ENCODE measurements at regions not wholly inside any gene's neighbourhood (a gene's known extent, or its start where the extent isn't known, plus 50 kb on each side); places are given as distances from the start of the nearest gene placed in this dataset.

- no CpG with 5 or more reads among the region's 1 CpG for WGBS (ENCODE audit: insufficient coverage, insufficient read length)
- Histone ChIP-seq H3K4me1 (ENCODE audit: control insufficient read depth, insufficient read depth, low read length) (no peaks in the 10 kb centered on the region), H3K27me3 (ENCODE audit: control insufficient read depth, insufficient read depth, low read length) (no peaks in the 10 kb centered on the region), H3K27ac (ENCODE audit: low read length) (no peak overlapping the region), H3K4me3 (ENCODE audit: low read length) (no peak overlapping the region), H3K36me3 (ENCODE audit: control insufficient read depth, insufficient read depth, low read length) (no peaks in the 10 kb centered on the region), H3K9me3 (ENCODE audit: control insufficient read depth, insufficient read depth, low read length) (no peaks in the 10 kb centered on the region)
- no peak for DNase-seq (ENCODE audit: low read depth, low spot score)
These were observed 50.5 kb upstream of the GUCY1A1 start for GRCh38 chr4:155616117-155616516.

GRCh38 chr4:155615081-155615887 is 51.4 kb upstream of the GUCY1A1 start:
- H3K27ac ChIP-seq (ENCODE audit: low read length), result no peak overlapping the region
- WGBS (ENCODE audit: insufficient coverage, insufficient read length), result 100% methylated on average over 2 of the region's 4 CpGs
- no peak overlapping the region for H3K4me3 ChIP-seq (ENCODE audit: low read length)
- H3K4me1 ChIP-seq (ENCODE audit: control insufficient read depth, insufficient read depth, low read length), result no peaks in the 10 kb centered on the region
- DNase-seq (ENCODE audit: low read depth, low spot score), result no peak
- H3K36me3 ChIP-seq (ENCODE audit: control insufficient read depth, insufficient read depth, low read length), result no peaks in the 10 kb centered on the region
- no peaks in the 10 kb centered on the region for H3K27me3 ChIP-seq (ENCODE audit: control insufficient read depth, insufficient read depth, low read length)
- no peaks in the 10 kb centered on the region for H3K9me3 ChIP-seq (ENCODE audit: control insufficient read depth, insufficient read depth, low read length)

DNA sequence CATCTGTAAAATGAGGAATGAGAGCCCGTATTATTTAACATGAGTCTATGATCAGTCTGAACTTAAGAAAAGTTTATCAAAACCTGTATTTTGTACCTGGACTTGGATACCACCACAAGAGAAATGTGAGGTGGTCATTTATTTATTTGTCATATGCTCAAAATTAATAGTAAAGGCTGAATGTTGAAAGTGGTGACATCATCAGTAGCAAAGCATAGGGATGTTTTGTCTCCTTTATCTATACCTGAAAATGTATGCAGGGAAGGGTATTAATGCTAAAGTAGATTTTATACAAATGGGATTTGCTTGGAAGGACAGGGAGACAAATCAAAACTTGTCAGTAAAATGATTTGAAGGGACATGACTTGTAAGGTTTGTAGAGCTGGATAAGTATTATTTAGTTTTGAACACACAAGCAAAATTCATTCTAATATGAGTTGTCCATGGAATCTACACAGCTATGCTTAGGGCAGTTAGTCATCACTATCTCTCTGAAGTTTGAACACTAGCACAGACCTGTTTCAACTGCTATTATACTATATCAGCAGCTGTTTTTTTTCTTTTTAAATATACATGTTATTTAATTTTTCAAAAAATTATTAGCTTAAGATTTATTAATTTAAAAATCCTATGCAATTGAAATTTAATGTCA is 52.4 kb upstream of the GUCY1A1 start:
- Histone ChIP-seq H3K4me3 (ENCODE audit: low read length) (no peak overlapping the region), H3K4me1 (ENCODE audit: control insufficient read depth, insufficient read depth, low read length) (no peaks in the 10 kb centered on the region), H3K9me3 (ENCODE audit: control insufficient read depth, insufficient read depth, low read length) (no peaks in the 10 kb centered on the region), H3K27ac (ENCODE audit: low read length) (no peak overlapping the region), H3K27me3 (ENCODE audit: control insufficient read depth, insufficient read depth, low read length) (no peaks in the 10 kb centered on the region), H3K36me3 (ENCODE audit: control insufficient read depth, insufficient read depth, low read length) (no peaks in the 10 kb centered on the region)
- no peak for DNase-seq (ENCODE audit: low read depth, low spot score)
- WGBS (ENCODE audit: insufficient coverage, insufficient read length), result no CpG with 5 or more reads among the region's 1 CpG

DNA sequence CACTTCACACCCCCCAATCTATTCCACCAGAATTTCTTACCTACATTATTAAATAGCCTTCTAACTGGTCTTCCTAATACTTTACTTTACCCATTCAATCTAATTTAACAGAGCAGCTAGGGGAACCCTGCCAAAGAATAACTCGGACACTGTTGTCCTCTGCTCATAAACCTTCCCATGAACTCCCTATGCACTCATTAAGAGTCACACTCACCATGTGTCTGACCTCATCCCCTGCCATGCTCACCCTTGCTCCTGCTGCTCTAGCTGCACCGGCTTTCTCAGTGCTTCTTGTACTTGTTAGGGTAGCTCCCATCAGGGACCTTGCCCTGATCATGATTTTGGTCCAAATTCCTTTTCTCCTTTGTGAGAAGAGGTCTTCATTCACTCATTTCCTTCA is 54.6 kb upstream of the GUCY1A1 start:
- Histone ChIP-seq H3K9me3 (ENCODE audit: control insufficient read depth, insufficient read depth, low read length) (no peaks in the 10 kb centered on the region), H3K4me3 (ENCODE audit: low read length) (no peak overlapping the region), H3K27ac (ENCODE audit: low read length) (no peak overlapping the region), H3K4me1 (ENCODE audit: control insufficient read depth, insufficient read depth, low read length) (no peaks in the 10 kb centered on the region), H3K36me3 (ENCODE audit: control insufficient read depth, insufficient read depth, low read length) (no peaks in the 10 kb centered on the region), H3K27me3 (ENCODE audit: control insufficient read depth, insufficient read depth, low read length) (no peaks in the 10 kb centered on the region)
- WGBS (ENCODE audit: insufficient coverage, insufficient read length), result no CpG with 5 or more reads among the region's 2 CpGs
- no peak for DNase-seq (ENCODE audit: low read depth, low spot score)

- H3K4me3 ChIP-seq (ENCODE audit: low read length), result no peak overlapping the region
- no peaks in the 10 kb centered on the region for H3K9me3 ChIP-seq (ENCODE audit: control insufficient read depth, insufficient read depth, low read length)
- no peaks in the 10 kb centered on the region for H3K36me3 ChIP-seq (ENCODE audit: control insufficient read depth, insufficient read depth, low read length)
- no peak for DNase-seq (ENCODE audit: low read depth, low spot score)
- no peaks in the 10 kb centered on the region for H3K27me3 ChIP-seq (ENCODE audit: control insufficient read depth, insufficient read depth, low read length)
- H3K27ac ChIP-seq (ENCODE audit: low read length), result no peak overlapping the region
- no peaks in the 10 kb centered on the region for H3K4me1 ChIP-seq (ENCODE audit: control insufficient read depth, insufficient read depth, low read length)
- no CpG with 5 or more reads among the region's 4 CpGs for WGBS (ENCODE audit: insufficient coverage, insufficient read length)
These were observed 55.1 kb upstream of the GUCY1A1 start for GRCh38 chr4:155611501-155611900.

GRCh38 chr4:155610143-155610542 is 56.5 kb upstream of the GUCY1A1 start:
- H3K9me3 ChIP-seq (ENCODE audit: control insufficient read depth, insufficient read depth, low read length), result no peaks in the 10 kb centered on the region
- DNase-seq (ENCODE audit: low read depth, low spot score), result no peak
- H3K4me3 ChIP-seq (ENCODE audit: low read length), result no peak overlapping the region
- no peaks in the 10 kb centered on the region for H3K27me3 ChIP-seq (ENCODE audit: control insufficient read depth, insufficient read depth, low read length)
- no peak overlapping the region for H3K27ac ChIP-seq (ENCODE audit: low read length)
- H3K4me1 ChIP-seq (ENCODE audit: control insufficient read depth, insufficient read depth, low read length), result no peaks in the 10 kb centered on the region
- WGBS (ENCODE audit: insufficient coverage, insufficient read length), result 100% methylated on average over 1 of the region's 5 CpGs
- no peaks in the 10 kb centered on the region for H3K36me3 ChIP-seq (ENCODE audit: control insufficient read depth, insufficient read depth, low read length)

GRCh38 chr4:155609455-155610059 is 57.1 kb upstream of the GUCY1A1 start:
- no peak for DNase-seq (ENCODE audit: low read depth, low spot score)
- WGBS (ENCODE audit: insufficient coverage, insufficient read length), result no CpG with 5 or more reads among the region's 1 CpG
- Histone ChIP-seq H3K36me3 (ENCODE audit: control insufficient read depth, insufficient read depth, low read length) (no peaks in the 10 kb centered on the region), H3K27me3 (ENCODE audit: control insufficient read depth, insufficient read depth, low read length) (no peaks in the 10 kb centered on the region), H3K9me3 (ENCODE audit: control insufficient read depth, insufficient read depth, low read length) (no peaks in the 10 kb centered on the region), H3K4me3 (ENCODE audit: low read length) (no peak overlapping the region), H3K27ac (ENCODE audit: low read length) (no peak overlapping the region), H3K4me1 (ENCODE audit: control insufficient read depth, insufficient read depth, low read length) (no peaks in the 10 kb centered on the region)

GRCh38 chr4:155608225-155608885 is 58.3 kb upstream of the GUCY1A1 start:
- no peak for DNase-seq (ENCODE audit: low read depth, low spot score)
- Histone ChIP-seq H3K9me3 (ENCODE audit: control insufficient read depth, insufficient read depth, low read length) (no peaks in the 10 kb centered on the region), H3K27ac (ENCODE audit: low read length) (no peak overlapping the region), H3K36me3 (ENCODE audit: control insufficient read depth, insufficient read depth, low read length) (no peaks in the 10 kb centered on the region), H3K4me1 (ENCODE audit: control insufficient read depth, insufficient read depth, low read length) (no peaks in the 10 kb centered on the region), H3K4me3 (ENCODE audit: low read length) (no peak overlapping the region), H3K27me3 (ENCODE audit: control insufficient read depth, insufficient read depth, low read length) (no peaks in the 10 kb centered on the region)
- no CpG with 5 or more reads among the region's 3 CpGs for WGBS (ENCODE audit: insufficient coverage, insufficient read length)

GRCh38 chr4:155607481-155607880 is 59.2 kb upstream of the GUCY1A1 start:
- no CpG with 5 or more reads among the region's 1 CpG for WGBS (ENCODE audit: insufficient coverage, insufficient read length)
- no peak overlapping the region for H3K4me3 ChIP-seq (ENCODE audit: low read length)
- H3K27ac ChIP-seq (ENCODE audit: low read length), result no peak overlapping the region
- no peaks in the 10 kb centered on the region for H3K36me3 ChIP-seq (ENCODE audit: control insufficient read depth, insufficient read depth, low read length)
- DNase-seq (ENCODE audit: low read depth, low spot score), result no peak
- no peaks in the 10 kb centered on the region for H3K4me1 ChIP-seq (ENCODE audit: control insufficient read depth, insufficient read depth, low read length)
- no peaks in the 10 kb centered on the region for H3K9me3 ChIP-seq (ENCODE audit: control insufficient read depth, insufficient read depth, low read length)
- no peaks in the 10 kb centered on the region for H3K27me3 ChIP-seq (ENCODE audit: control insufficient read depth, insufficient read depth, low read length)
